22Rv1 (cell line): ENCODE measurements at regions not wholly inside any gene's neighbourhood (a gene's known extent, or its start where the extent isn't known, plus 50 kb on each side); places are given as distances from the start of the nearest gene placed in this dataset.

ENCODE experiments used
- ZFX ChIP-seq: fragments of 450-650 bp; IDR thresholded peaks from 2 replicates; pipeline ENCODE4 v1.6.1; 2017; ENCODE audit warnings: antibody characterized with exemption, borderline replicate concordance
- TF ChIP-seq, protein P1 (sequence below): fragments of 450-650 bp; IDR thresholded peaks from 2 replicates; pipeline ENCODE4 v1.5.1; 2017; ENCODE audit warnings: mild to moderate bottlenecking

GRCh38 chr10:36441557-36441956 is 683.8 kb upstream of the ANKRD30A start:
- TF ChIP-seq, protein P1, sequence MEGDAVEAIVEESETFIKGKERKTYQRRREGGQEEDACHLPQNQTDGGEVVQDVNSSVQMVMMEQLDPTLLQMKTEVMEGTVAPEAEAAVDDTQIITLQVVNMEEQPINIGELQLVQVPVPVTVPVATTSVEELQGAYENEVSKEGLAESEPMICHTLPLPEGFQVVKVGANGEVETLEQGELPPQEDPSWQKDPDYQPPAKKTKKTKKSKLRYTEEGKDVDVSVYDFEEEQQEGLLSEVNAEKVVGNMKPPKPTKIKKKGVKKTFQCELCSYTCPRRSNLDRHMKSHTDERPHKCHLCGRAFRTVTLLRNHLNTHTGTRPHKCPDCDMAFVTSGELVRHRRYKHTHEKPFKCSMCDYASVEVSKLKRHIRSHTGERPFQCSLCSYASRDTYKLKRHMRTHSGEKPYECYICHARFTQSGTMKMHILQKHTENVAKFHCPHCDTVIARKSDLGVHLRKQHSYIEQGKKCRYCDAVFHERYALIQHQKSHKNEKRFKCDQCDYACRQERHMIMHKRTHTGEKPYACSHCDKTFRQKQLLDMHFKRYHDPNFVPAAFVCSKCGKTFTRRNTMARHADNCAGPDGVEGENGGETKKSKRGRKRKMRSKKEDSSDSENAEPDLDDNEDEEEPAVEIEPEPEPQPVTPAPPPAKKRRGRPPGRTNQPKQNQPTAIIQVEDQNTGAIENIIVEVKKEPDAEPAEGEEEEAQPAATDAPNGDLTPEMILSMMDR, result no peak
- TF ChIP-seq ZFX, result no peak
